ENCODE measurements at regions not wholly inside any gene's neighbourhood (a gene's known extent, or its start where the extent isn't known, plus 50 kb on each side); places are given as distances from the start of the nearest gene placed in this dataset.

DNA sequence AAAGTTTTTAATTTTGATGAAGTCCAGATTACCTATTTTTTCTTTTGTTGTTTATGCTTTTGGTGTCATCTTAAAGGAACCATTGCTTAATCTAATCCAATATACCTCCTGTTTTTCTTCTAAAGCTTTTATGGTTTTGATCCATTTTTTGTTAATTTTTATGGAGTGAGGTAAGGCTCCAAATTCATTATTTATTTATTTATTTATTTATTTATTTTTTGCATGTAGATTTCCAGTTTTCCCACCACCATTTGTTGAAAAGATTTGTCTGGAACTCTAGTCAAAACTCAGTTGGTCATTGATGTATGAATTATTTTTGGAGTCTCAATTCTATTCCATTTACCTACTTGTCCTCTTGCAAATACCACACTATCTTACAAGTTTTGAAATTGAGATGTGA lies 99.4 kb upstream of the RBMS1 start:
- TF ChIP-seq TEAD4 (IDR thresholded peaks at IDR 0.05) (no peak), EGR1 (IDR thresholded peaks at IDR 0.05) (no peak), EP300 (IDR thresholded peaks at IDR 0.05; ENCODE audit: borderline replicate concordance) (no peak), FOXM1 (IDR thresholded peaks at IDR 0.05; ENCODE audit: borderline replicate concordance, low read depth) (no peak), RAD21 (IDR thresholded peaks at IDR 0.05; ENCODE audit: low read depth) (no peak), NFIC (IDR thresholded peaks at IDR 0.05) (no peak), ZBTB7A (IDR thresholded peaks at IDR 0.05; ENCODE audit: low read depth) (no peak), TCF12 (IDR thresholded peaks at IDR 0.05; ENCODE audit: low read depth) (no peak), YY1 (IDR thresholded peaks at IDR 0.05; ENCODE audit: low read depth) (no peak), CEBPB (IDR thresholded peaks at IDR 0.05) (no peak), TAF1 (IDR thresholded peaks at IDR 0.05; ENCODE audit: low read depth) (no peak)
- TF ChIP-seq, protein P1, sequence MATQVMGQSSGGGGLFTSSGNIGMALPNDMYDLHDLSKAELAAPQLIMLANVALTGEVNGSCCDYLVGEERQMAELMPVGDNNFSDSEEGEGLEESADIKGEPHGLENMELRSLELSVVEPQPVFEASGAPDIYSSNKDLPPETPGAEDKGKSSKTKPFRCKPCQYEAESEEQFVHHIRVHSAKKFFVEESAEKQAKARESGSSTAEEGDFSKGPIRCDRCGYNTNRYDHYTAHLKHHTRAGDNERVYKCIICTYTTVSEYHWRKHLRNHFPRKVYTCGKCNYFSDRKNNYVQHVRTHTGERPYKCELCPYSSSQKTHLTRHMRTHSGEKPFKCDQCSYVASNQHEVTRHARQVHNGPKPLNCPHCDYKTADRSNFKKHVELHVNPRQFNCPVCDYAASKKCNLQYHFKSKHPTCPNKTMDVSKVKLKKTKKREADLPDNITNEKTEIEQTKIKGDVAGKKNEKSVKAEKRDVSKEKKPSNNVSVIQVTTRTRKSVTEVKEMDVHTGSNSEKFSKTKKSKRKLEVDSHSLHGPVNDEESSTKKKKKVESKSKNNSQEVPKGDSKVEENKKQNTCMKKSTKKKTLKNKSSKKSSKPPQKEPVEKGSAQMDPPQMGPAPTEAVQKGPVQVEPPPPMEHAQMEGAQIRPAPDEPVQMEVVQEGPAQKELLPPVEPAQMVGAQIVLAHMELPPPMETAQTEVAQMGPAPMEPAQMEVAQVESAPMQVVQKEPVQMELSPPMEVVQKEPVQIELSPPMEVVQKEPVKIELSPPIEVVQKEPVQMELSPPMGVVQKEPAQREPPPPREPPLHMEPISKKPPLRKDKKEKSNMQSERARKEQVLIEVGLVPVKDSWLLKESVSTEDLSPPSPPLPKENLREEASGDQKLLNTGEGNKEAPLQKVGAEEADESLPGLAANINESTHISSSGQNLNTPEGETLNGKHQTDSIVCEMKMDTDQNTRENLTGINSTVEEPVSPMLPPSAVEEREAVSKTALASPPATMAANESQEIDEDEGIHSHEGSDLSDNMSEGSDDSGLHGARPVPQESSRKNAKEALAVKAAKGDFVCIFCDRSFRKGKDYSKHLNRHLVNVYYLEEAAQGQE (IDR thresholded peaks at IDR 0.05; ENCODE audit: low read depth): no peak
- TF ChIP-seq, protein P2, sequence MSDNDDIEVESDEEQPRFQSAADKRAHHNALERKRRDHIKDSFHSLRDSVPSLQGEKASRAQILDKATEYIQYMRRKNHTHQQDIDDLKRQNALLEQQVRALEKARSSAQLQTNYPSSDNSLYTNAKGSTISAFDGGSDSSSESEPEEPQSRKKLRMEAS (IDR thresholded peaks at IDR 0.05): no peak
- TF ChIP-seq, protein P3, sequence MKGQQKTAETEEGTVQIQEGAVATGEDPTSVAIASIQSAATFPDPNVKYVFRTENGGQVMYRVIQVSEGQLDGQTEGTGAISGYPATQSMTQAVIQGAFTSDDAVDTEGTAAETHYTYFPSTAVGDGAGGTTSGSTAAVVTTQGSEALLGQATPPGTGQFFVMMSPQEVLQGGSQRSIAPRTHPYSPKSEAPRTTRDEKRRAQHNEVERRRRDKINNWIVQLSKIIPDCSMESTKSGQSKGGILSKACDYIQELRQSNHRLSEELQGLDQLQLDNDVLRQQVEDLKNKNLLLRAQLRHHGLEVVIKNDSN (IDR thresholded peaks at IDR 0.05): no peak

DNA sequence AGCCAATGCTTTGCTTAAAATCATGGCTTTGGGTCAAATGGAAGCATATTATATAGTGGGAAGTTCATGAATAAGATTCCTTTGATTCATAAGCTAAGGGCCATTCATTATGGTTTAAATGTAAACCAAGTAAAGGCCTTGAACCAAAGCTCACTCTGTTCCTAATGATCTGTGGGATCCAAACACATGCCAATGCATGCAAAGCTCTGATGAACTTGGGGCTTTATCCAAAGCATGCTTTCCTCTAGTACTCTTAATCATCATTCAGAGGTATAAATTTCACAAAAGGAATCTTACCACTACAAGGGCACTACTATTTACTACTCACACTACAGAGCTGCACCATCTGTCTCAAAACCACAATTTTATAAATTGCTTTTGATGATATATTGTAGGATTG lies 102.8 kb upstream of the RBMS1 start:
- no peak for TF ChIP-seq NFIC (IDR thresholded peaks at IDR 0.05)
- TF ChIP-seq, protein P3 (IDR thresholded peaks at IDR 0.05): no peak

DNA sequence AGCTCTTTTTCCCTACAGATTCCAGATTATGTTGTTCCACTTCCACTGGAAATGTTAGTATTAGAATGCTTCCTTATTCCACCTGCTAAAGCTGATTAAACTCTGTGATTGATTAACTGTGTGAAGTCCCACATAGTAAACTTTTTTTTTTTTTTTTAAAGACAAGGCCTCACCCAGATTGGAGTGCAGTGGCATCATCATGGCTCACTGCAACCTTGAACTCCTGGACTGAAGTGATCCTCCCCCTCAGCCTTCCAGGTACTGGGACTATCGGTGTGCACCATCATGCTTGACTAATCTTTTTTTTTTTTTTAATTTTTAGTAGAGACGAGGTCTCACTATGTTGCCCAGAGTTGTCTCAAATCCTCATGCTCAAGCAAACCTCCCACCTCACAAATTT lies 108.5 kb upstream of the RBMS1 start:
- TF ChIP-seq EGR1 (IDR thresholded peaks at IDR 0.05) (no peak), YY1 (IDR thresholded peaks at IDR 0.05; ENCODE audit: low read depth) (no peak), ZBTB7A (IDR thresholded peaks at IDR 0.05; ENCODE audit: low read depth) (no peak), EP300 (IDR thresholded peaks at IDR 0.05; ENCODE audit: borderline replicate concordance) (no peak), TAF1 (IDR thresholded peaks at IDR 0.05; ENCODE audit: low read depth) (no peak), CREB1 (IDR thresholded peaks at IDR 0.05; ENCODE audit: low read depth) (no peak)
- TF ChIP-seq, protein P2 (IDR thresholded peaks at IDR 0.05): no peak

DNA sequence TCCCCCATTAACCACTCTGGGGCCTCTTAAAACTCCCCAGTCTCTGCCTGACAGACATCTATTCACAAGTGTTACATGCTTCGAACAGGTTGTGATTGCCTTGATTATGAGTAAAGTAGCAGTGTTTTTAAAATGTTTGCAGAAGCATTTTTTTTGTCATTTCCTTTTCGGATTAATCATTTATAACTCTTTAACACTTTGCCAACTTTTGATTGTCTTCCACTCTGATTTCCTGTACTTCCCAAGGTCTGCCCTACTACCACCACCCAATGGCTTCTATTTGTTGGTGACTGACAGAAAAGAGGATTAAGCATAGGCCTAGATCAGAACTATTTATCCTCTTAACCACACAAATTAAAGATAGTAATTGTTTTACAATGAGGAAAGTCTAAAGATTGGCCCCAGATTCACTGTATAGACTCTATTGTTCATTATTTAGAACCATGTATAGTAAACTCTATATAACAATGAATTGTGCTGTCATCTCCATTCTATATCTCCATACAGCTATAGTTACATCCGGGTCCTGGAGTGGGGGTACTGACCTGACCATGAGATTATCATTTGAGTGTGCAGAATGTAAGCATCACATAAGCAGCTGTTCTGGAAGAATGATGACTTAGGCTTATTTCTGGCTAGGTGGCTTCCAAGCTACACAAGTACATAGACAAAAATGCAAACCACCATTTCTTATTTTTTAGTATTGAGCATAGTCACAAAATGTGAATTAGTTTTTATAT lies 110.3 kb upstream of the RBMS1 start:
- no peak for TF ChIP-seq TEAD4 (IDR thresholded peaks at IDR 0.05)

DNA sequence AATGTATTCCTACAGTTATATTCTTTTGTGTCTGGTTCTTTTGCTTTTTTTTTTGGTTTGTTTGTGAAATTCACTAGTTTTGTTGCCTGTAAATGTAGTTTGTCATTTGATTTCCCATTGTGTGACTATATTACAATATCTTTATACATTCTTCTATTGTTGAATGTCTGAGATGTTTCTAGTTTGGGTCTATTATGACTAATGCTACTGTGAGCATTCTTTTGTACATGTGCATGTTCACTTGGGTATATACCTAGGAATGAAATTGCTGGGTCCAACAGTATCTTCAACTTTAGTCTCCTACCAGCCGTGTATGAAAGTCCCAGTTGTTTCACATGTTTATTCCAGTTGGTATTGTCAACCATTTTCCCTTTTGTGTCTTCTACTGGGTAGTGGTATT lies 112.7 kb upstream of the RBMS1 start:
- TF ChIP-seq, protein P2 (IDR thresholded peaks at IDR 0.05): no peak
- TF ChIP-seq CEBPB (IDR thresholded peaks at IDR 0.05): no peak
- TF ChIP-seq RAD21 (IDR thresholded peaks at IDR 0.05; ENCODE audit: low read depth): no peak
- no peak for TF ChIP-seq FOXM1 (IDR thresholded peaks at IDR 0.05; ENCODE audit: borderline replicate concordance, low read depth)
- TF ChIP-seq YY1 (IDR thresholded peaks at IDR 0.05; ENCODE audit: low read depth): no peak
- TF ChIP-seq ZBTB7A (IDR thresholded peaks at IDR 0.05; ENCODE audit: low read depth): no peak
- no peak for TF ChIP-seq TAF1 (IDR thresholded peaks at IDR 0.05; ENCODE audit: low read depth)
- TF ChIP-seq, protein P3 (IDR thresholded peaks at IDR 0.05): no peak
- TF ChIP-seq EP300 (IDR thresholded peaks at IDR 0.05; ENCODE audit: borderline replicate concordance): no peak
- TF ChIP-seq, protein P1 (IDR thresholded peaks at IDR 0.05; ENCODE audit: low read depth): no peak
- TF ChIP-seq TEAD4 (IDR thresholded peaks at IDR 0.05): no peak
- no peak for TF ChIP-seq TCF12 (IDR thresholded peaks at IDR 0.05; ENCODE audit: low read depth)
- no peak for TF ChIP-seq CREB1 (IDR thresholded peaks at IDR 0.05; ENCODE audit: low read depth)

DNA sequence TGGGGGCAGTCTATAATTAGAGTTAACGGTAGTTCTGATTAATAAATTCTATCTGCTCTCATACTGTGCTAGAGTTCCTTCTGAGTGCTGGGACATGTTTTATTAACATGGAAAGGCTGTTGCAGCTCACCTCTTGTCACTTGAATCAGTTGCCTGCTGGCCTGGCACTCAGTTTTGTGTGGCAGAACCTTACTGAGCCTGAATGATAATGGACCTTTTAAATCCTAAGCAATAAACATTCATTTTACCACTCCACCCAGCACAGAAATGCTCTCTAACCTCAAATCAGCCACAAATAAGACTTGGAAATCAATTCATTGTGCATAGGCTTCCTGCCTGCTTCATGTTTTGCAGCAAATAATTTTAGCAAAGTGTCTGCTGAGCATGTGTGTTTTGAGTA lies 115.0 kb upstream of the RBMS1 start:
- no peak for TF ChIP-seq NFIC (IDR thresholded peaks at IDR 0.05)
- TF ChIP-seq RAD21 (IDR thresholded peaks at IDR 0.05; ENCODE audit: low read depth): no peak
- TF ChIP-seq TEAD4 (IDR thresholded peaks at IDR 0.05): no peak

All from Ishikawa (cell line).